Sigmoid colon (tissue), 4 donors: ENCODE measurements at regions not wholly inside any gene's neighbourhood (a gene's known extent, or its start where the extent isn't known, plus 50 kb on each side); places are given as distances from the start of the nearest gene placed in this dataset.

Source experiments
- CTCF ChIP-seq, 4 experiments: fragments of 450-650 bp in 3 of 4; fragments of 200-600 bp in 1 of 4; IDR thresholded peaks; one replicate each; pipeline ENCODE4 v1.5.1; 2016 to 2019; ENCODE audit warnings: antibody characterized with exemption in 4 of 4, mild to moderate bottlenecking in 3 of 4, moderate library complexity in 2 of 4
- EP300 ChIP-seq, 4 donors: sonication (generic); formaldehyde crosslinking; IDR thresholded peaks; one replicate each; pipeline ENCODE4 v1.6.1; 2017; ENCODE audit warnings: antibody characterized with exemption in 4 of 4
- POLR2A ChIP-seq, 2 donors: fragments of 450-650 bp; IDR thresholded peaks; one replicate each; pipeline ENCODE4 v1.6.1; 2016; ENCODE audit warnings: antibody characterized with exemption in 2 of 2, mild to moderate bottlenecking in 2 of 2, moderate library complexity in 2 of 2
- POLR2AphosphoS5 ChIP-seq, 4 donors: sonication (generic); formaldehyde crosslinking; IDR thresholded peaks; one replicate each; pipeline ENCODE4 v1.6.1; 2017; ENCODE audit warnings: antibody characterized with exemption in 4 of 4

- TF ChIP-seq POLR2AphosphoS5 (IDR thresholded peaks at IDR 0.05) (no peak), CTCF (IDR thresholded peaks at IDR 0.05) (no peak), POLR2A (IDR thresholded peaks at IDR 0.05) (no peak), EP300 (IDR thresholded peaks at IDR 0.05) (no peak)
These were observed 146.1 kb upstream of the IQSEC1 start for GRCh38 chr3:13219077-13219901.
